GM21737 (cell line): ENCODE measurements at regions not wholly inside any gene's neighbourhood (a gene's known extent, or its start where the extent isn't known, plus 50 kb on each side); places are given as distances from the start of the nearest gene placed in this dataset.
"Not testable (repeated sequence)": the region's sequence is repeated elsewhere in the genome, so short reads cannot be mapped to it uniquely, and the experiment has no call there.

ENCODE experiments used
- ATAC-seq: cut with Tn5 transposase; IDR thresholded peaks from one replicate; pipeline ENCODE4 v1.9.1; 2021; ENCODE audit warnings: mild to moderate bottlenecking, moderate library complexity; ENCODE audit not compliant: unreplicated experiment

GRCh38 chr4:164288578-164288977 is 465.4 kb upstream of the SMIM31 start:
- no peak for ATAC-seq

- no peak for ATAC-seq
Measured at GRCh38 chr4:164293203-164293602, 460.7 kb upstream of the SMIM31 start.

- no peak for ATAC-seq
Measured at GRCh38 chr4:164293743-164294142, 460.2 kb upstream of the SMIM31 start.

- ATAC-seq: no peak
Measured at GRCh38 chr4:164301430-164301829, 452.5 kb upstream of the SMIM31 start.

- ATAC-seq: no peak
Measured at GRCh38 chr4:164304101-164304639, 449.8 kb upstream of the SMIM31 start.

GRCh38 chr4:164304861-164305260 is 449.1 kb upstream of the SMIM31 start:
- ATAC-seq: no peak

GRCh38 chr4:164307262-164307661 is 446.7 kb upstream of the SMIM31 start:
- no peak for ATAC-seq

- no peak for ATAC-seq
Measured at GRCh38 chr4:164312671-164313070, 441.3 kb upstream of the SMIM31 start.

- no peak for ATAC-seq
Measured at GRCh38 chr4:164313853-164314252, 440.1 kb upstream of the SMIM31 start.

- ATAC-seq: no peak
Measured at GRCh38 chr4:164318350-164318749, 435.6 kb upstream of the SMIM31 start.

GRCh38 chr4:164319688-164320087 is 434.2 kb upstream of the SMIM31 start:
- no peak for ATAC-seq

GRCh38 chr4:164320847-164321246 is 433.1 kb upstream of the SMIM31 start:
- ATAC-seq: no peak

GRCh38 chr4:164326056-164326455 is 427.9 kb upstream of the SMIM31 start:
- ATAC-seq: no peak

- no peak for ATAC-seq
Measured at GRCh38 chr4:164337219-164337944, 416.5 kb upstream of the SMIM31 start.

GRCh38 chr4:164343472-164343976 is 410.4 kb upstream of the SMIM31 start:
- no peak for ATAC-seq

- no peak for ATAC-seq
Measured at GRCh38 chr4:164345756-164346155, 408.2 kb upstream of the SMIM31 start.

GRCh38 chr4:164350061-164350460 is 403.9 kb upstream of the SMIM31 start:
- ATAC-seq: no peak

GRCh38 chr4:164350716-164351115 is 403.2 kb upstream of the SMIM31 start:
- not testable (repeated sequence) for ATAC-seq

GRCh38 chr4:164357957-164358356 is 396.0 kb upstream of the SMIM31 start:
- ATAC-seq: no peak

- no peak for ATAC-seq
Measured at GRCh38 chr4:164358400-164358799, 395.5 kb upstream of the SMIM31 start.

GRCh38 chr4:164359881-164360280 is 394.1 kb upstream of the SMIM31 start:
- no peak for ATAC-seq

- no peak for ATAC-seq
Measured at GRCh38 chr4:164368894-164369293, 385.0 kb upstream of the SMIM31 start.

GRCh38 chr4:164373021-164373420 is 380.9 kb upstream of the SMIM31 start:
- ATAC-seq: no peak
